ENCODE measurements at regions not wholly inside any gene's neighbourhood (a gene's known extent, or its start where the extent isn't known, plus 50 kb on each side); places are given as distances from the start of the nearest gene placed in this dataset.

DNA sequence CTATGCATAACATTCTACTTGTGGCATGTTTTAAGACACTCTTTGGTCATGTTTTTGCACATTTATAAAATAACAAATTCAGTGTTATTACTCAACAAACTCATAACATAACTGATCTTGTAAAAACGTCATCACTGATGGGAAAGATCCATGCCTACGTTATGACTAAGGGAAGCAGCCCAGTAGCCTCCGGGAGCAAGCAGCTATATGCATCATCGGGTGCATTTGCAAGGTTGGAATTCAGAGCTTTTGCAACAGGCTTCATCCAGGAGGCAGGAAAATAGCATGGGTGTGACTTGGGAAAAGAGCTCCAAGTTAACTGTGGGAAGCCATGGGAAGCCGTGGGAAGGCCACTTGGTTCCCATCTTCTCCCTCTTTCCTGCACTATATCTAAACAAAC, 271.6 kb upstream of the SGK1 start:
- Mint-ChIP-seq H3K4me3 (no peak overlapping the region), H3K27ac (no peak overlapping the region), H3K36me3 (ENCODE audit: low read depth) (no peaks in the 10 kb centered on the region), H3K4me1 (peaks cover 12% of the 10 kb centered on the region), H3K9me3 (no peaks in the 10 kb centered on the region), H3K27me3 (ENCODE audit: low read depth) (no peaks in the 10 kb centered on the region)
- TF ChIP-seq, protein P1, sequence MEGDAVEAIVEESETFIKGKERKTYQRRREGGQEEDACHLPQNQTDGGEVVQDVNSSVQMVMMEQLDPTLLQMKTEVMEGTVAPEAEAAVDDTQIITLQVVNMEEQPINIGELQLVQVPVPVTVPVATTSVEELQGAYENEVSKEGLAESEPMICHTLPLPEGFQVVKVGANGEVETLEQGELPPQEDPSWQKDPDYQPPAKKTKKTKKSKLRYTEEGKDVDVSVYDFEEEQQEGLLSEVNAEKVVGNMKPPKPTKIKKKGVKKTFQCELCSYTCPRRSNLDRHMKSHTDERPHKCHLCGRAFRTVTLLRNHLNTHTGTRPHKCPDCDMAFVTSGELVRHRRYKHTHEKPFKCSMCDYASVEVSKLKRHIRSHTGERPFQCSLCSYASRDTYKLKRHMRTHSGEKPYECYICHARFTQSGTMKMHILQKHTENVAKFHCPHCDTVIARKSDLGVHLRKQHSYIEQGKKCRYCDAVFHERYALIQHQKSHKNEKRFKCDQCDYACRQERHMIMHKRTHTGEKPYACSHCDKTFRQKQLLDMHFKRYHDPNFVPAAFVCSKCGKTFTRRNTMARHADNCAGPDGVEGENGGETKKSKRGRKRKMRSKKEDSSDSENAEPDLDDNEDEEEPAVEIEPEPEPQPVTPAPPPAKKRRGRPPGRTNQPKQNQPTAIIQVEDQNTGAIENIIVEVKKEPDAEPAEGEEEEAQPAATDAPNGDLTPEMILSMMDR (IDR thresholded peaks at IDR 0.05; ENCODE audit: unreplicated experiment in 3 of 3) = no peak

DNA sequence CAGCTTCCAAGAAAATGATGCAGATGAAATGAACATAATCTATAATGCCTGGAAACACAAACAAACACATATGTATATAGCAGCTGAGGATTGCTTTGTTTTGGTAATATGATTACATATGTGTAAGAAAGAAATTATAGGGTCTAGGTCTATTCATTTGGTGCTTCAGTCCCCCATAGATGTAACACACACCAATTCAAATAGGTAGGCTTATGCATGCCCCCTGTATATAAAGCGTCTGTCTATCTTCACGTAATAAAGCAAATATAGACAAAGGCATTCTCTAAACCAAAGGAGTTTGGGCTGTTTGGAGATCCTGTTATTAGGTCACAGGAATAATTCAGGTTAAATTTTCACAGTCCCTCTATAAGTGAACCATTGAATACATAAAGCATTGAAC, 270.4 kb upstream of the SGK1 start:
- TF ChIP-seq, protein P1 (IDR thresholded peaks at IDR 0.05; ENCODE audit: unreplicated experiment in 3 of 3) = no peak
- Mint-ChIP-seq H3K36me3 (ENCODE audit: low read depth) (no peaks in the 10 kb centered on the region), H3K27ac (no peak overlapping the region), H3K4me1 (peaks cover 4% of the 10 kb centered on the region), H3K27me3 (ENCODE audit: low read depth) (no peaks in the 10 kb centered on the region), H3K4me3 (no peak overlapping the region), H3K9me3 (no peaks in the 10 kb centered on the region)

DNA sequence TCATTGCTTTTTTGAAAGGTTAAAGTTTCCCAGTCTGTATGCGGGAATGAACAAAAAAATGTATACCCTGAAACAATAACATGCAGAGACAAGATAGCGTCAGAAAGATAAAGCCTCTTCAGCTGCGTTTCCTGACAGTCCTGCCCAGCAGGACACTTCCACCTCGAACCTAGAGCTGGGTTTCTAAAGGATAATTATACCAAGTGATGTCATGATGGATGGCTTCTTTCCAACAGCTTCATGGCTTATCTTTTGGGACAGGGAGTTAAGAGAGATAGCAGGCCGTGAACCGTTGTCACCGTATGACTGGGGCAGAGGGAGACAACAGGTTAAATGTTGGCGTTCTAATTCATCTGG, 267.6 kb upstream of the SGK1 start:
- Mint-ChIP-seq H3K27me3 (ENCODE audit: low read depth) (peaks cover 4% of the 10 kb centered on the region), H3K27ac (no peak overlapping the region), H3K4me1 (no peaks in the 10 kb centered on the region), H3K9me3 (no peaks in the 10 kb centered on the region), H3K36me3 (ENCODE audit: low read depth) (no peaks in the 10 kb centered on the region), H3K4me3 (no peak overlapping the region)
- TF ChIP-seq, protein P1 (IDR thresholded peaks at IDR 0.05; ENCODE audit: unreplicated experiment in 3 of 3) = no peak

DNA sequence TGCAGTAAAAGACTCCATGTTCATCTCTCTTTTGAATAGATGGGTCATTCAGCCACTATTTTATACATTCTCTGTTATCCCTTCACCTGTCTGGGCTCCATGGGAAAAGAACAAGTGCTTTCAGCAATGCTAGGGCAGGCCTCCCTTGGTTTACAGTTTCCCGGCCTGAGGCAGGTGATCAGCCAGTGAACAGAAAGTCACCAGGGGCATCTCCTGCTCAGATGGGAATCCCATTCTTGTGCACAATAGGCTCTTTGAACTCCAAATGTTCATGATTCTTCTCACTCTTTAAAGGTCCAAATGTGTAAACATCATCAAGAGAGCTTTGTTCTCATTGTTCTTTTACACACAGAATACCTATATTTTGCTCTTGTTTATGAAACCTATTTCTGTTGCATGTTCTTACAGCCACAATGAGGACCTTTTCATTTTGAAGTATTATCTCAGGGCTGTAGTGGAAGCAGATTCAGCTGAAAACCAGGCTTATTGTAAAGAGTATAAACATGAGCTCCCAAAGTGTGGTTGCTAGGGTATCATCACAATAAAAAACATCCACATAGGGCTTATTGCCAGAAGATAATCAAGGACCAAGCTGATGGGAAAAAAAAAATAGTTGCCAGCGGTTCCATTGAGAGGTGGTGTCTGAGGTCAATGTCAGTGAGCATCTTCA, 267.1 kb upstream of the SGK1 start:
- no peaks in the 10 kb centered on the region for H3K4me1 Mint-ChIP-seq
- no peaks in the 10 kb centered on the region for H3K36me3 Mint-ChIP-seq (ENCODE audit: low read depth)
- H3K27me3 Mint-ChIP-seq (ENCODE audit: low read depth) = peaks cover 4% of the 10 kb centered on the region
- H3K27ac Mint-ChIP-seq = no peak overlapping the region
- TF ChIP-seq, protein P1 (IDR thresholded peaks at IDR 0.05; ENCODE audit: unreplicated experiment in 3 of 3) = no peak
- H3K4me3 Mint-ChIP-seq = no peak overlapping the region
- H3K9me3 Mint-ChIP-seq = no peaks in the 10 kb centered on the region

DNA sequence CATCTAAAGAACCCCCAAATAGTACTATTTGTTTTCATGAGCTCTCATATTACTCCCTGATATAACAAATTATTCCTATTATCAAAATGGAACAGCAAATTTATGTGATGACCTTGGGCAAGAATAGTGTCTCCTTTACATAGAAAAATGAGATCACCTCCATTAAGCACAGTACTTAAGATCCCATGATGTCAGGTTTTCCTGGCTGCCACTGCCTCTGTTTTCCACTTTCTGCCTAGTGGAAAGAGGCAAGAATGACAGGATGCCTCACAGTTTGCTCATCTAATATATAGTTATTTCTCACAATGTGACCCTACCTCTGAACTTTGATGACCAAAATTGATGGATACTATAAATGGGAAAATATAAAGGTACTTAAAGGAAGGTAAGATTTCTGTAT, 260.1 kb upstream of the SGK1 start:
- Mint-ChIP-seq H3K27me3 (ENCODE audit: low read depth) (peaks cover 4% of the 10 kb centered on the region), H3K4me3 (no peak overlapping the region), H3K36me3 (ENCODE audit: low read depth) (no peaks in the 10 kb centered on the region), H3K4me1 (no peaks in the 10 kb centered on the region), H3K9me3 (no peaks in the 10 kb centered on the region), H3K27ac (no peak overlapping the region)
- TF ChIP-seq, protein P1 (IDR thresholded peaks at IDR 0.05; ENCODE audit: unreplicated experiment in 3 of 3) = no peak

DNA sequence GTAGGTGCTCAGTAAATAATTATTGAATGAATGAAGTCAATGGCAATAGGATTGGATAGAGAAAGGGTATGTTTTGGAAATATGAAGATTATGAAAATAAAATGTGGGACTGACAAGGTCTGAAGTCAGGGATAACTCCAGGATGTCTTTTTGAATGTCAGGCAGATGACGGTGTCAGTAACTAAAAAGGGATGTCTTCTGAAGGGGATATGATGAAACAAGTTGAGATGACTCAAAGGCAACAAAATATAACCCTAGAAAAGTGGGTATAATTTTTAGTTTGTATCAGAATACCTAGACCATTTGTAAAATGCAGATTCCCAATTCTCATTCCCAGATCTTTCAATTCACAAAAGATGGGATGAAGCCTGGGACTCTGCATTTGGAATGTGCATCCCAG, 257.3 kb upstream of the SGK1 start:
- TF ChIP-seq, protein P1 (IDR thresholded peaks at IDR 0.05; ENCODE audit: unreplicated experiment in 3 of 3) = no peak
- no peak overlapping the region for H3K4me3 Mint-ChIP-seq
- no peaks in the 10 kb centered on the region for H3K27me3 Mint-ChIP-seq (ENCODE audit: low read depth)
- no peaks in the 10 kb centered on the region for H3K36me3 Mint-ChIP-seq (ENCODE audit: low read depth)
- H3K27ac Mint-ChIP-seq = no peak overlapping the region
- H3K4me1 Mint-ChIP-seq = no peaks in the 10 kb centered on the region
- peaks cover 12% of the 10 kb centered on the region for H3K9me3 Mint-ChIP-seq
